ENCODE measurements at regions not wholly inside any gene's neighbourhood (a gene's known extent, or its start where the extent isn't known, plus 50 kb on each side); places are given as distances from the start of the nearest gene placed in this dataset.
"Not testable (repeated sequence)": the region's sequence is repeated elsewhere in the genome, so short reads cannot be mapped to it uniquely, and the experiment has no call there.

DNA sequence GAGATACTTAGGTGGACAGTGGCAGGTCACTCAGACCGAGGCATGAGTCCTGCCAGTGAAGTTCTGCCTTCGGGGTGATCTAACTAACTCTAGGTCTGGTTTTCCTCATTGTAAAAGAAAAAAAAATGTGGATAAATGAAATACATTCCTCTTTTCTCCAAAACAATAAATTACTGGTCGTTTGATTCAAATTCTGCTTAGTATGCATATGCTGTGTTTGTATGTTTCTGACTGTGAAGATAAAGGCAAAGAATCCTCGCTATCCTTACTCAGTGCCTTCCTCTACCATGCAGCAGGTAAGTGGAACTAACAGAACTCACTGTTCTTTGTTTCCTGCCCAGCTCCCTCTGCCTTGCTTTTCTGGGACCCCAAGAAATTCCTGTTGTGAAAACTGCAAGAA, 330.1 kb downstream of the SUCLG1 start:
- DNase-seq: no peak

DNA sequence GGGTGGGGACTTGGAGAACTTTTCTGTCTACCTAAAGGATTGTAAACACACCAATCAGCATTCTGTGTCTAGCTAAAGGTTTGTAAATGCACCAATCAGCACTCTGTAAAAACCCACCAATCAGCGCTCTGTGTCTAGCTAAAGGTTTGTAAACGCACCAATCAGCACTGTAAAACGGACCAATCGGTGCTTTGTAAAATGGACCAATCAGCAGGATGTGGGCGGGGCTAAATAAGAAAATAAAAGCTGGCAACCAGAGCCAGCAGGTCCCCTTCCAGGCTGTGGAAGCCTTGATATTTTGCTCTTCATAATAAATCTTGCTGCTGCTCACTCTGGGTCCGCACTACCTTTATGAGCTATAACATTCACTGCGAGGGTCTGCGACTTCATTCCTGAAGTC, 331.3 kb downstream of the SUCLG1 start:
- DNase-seq: not testable (repeated sequence)

- DNase-seq: no peak
Observed at GRCh38 chr2:84126530-84126929, 332.6 kb downstream of the SUCLG1 start.

- DNase-seq: no peak
Observed at GRCh38 chr2:84126084-84126483, 333.0 kb downstream of the SUCLG1 start.

DNA sequence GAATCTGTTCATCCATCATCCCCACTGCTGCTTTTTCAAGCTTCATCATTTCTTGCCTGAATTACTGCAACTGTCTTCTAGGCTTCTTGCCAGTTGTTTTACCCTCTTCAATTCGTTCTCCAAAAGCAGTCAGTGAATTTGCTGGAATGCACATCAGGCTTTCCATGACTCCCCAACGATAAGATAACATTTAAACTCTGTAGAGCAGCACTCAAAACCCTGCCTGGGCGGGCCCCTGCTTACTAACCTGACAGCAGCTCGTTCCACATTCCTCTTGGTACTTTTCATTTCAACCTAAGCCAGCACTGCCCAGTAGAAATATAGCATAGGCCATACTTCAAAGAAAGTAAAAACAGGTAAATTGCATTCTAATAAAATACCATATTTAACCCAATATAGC, 342.9 kb downstream of the SUCLG1 start:
- no peak for DNase-seq

DNA sequence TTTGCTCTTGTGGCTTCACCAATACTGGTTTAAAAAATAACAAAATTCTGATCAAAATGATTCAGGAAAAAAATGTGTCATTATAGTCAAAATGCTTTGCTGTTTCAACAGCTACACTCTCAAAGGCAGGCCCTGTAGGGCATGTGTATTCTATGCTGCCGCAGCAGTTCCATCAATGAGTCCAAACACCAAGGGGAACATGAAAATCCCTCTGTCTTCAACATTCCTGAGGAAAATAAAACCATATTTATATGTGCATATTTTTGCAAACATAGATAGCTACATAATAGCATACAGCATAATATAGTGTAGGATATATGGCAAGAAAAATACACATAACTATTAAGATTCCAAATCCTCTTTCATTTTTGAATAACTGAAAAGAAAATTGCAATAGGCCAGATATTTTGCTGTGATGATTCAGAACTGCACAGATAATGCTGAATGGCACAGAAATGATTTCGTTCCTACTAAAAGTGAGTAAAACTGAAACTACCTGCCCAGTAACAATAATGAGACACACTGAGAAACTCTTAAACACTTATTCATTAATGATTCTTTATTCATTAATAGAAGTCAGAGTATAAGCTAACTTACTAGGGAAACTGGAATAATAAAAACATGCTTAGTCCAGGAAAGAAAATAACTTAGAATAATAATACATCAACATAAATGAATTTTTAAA, 343.8 kb downstream of the SUCLG1 start:
- no peak for DNase-seq

DNA sequence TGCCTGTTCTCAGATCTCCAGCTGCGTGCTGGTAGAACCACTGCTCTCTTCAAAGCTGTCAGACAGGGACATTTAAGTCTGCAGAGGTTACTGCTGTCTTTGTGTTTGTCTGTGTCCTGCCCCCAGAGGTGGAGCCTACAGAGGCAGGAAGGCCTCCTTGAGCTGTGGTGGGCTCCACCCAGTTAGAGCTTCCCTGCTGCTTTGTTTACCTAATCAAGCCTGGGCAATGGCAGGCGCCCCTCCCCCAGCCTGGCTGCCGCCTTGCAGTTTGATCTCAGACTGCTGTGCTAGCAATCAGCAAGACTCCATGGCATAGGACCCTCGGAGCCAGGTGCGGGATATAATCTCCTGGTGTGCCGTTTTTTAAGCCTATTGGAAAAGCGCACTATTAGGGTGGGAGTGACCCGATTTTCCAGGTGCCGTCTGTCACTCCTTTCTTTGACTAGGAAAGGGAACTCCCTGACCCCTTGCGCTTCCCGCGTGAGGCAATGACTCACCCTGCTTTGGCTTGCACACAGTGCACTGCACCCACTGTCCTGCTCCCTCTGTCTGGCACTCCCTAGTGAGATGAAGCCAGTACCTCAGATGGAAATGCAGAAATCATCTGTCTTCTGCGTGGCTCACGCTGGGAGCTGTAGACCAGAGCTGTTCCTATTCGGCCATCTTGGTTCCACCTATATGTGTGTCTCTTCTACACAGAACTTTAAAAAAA, 355.1 kb downstream of the SUCLG1 start:
- not testable (repeated sequence) for DNase-seq

- peak; percentile 31 for DNase-seq
Observed at GRCh38 chr2:84102274-84102673, 356.8 kb downstream of the SUCLG1 start.

GRCh38 chr2:84088656-84089055, 370.4 kb downstream of the SUCLG1 start:
- no peak for DNase-seq

GRCh38 chr2:84085562-84085961, 373.5 kb downstream of the SUCLG1 start:
- DNase-seq: no peak

- DNase-seq: no peak
Observed at GRCh38 chr2:84084856-84085255, 374.2 kb downstream of the SUCLG1 start.

- DNase-seq: no peak
Observed at GRCh38 chr2:84083984-84084383, 375.1 kb downstream of the SUCLG1 start.

DNA sequence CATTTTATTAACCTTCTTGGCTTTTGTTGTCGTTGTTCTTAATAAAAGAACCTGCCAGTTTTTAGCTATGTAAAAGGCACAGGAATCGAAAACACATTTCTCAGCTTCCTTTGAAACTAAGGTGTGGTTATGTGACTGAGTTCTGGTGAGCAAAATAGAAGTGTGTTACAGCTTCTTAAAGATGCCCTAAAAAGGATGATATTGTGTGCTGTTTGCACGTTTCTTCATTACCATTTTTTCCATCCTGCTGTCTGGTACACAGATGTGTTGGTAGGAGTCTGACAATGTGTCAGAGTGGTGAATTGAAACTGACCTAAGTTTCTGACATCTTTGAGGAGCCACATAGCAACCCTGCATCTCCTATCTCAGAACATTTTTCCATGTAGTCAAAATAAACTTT, 380.6 kb downstream of the SUCLG1 start:
- no peak for DNase-seq

DNA sequence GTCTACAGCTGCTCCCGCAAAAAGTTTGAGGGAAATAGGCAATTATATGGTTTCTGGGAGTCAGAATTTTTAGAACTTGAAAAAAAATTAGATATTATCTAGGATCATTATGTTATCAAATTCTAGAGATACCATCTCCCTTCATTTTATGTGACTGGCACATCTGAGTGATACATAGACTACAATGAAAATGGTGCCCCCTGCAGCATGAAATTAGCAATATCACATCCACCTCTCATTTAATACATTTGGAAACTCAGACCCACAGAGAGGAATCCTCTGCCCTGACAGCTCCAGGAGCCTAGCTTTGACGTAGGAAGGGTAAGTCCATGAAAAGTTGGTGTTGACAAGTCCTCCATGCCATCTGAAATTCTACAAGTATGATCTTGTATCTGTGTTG, 381.6 kb downstream of the SUCLG1 start:
- DNase-seq: no peak

DNA sequence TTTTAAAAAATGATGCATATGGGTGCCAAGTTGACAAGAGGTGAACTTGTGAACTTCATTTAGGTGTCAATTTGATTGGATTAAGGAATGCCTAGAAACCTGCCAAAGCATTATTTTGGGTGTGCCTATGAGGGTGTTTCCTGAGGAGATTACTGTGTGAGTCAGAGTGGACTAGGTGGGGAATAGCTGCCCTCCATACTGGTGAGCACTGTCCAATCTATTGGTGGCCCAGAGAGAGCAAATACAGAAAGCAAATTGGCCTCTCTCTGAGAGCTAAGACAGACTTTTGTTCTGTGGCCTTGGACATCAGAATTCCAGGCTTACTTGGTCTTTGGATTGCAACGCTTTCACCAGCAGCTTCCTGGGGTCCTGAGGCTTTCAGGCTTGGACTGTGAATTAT, 388.0 kb downstream of the SUCLG1 start:
- no peak for DNase-seq

DNA sequence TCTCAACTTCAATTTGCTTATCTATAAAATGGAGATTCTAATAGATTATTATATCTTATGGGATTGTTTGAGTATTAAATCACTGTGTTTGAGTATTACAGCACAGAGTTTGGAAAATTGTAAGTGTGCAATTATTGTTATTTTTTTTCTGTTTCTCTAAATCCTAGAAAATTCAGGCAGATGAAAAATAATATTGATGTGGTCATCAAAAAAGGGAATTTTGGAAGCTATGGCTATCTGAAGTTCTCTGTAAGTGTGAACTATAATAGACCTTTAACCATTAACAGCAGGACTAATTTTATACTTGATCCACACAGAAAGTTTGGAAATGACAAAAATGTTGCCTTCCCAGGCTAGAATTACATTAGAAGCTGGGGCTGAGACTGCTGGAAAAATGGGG, 393.2 kb downstream of the SUCLG1 start:
- DNase-seq: no peak

DNA sequence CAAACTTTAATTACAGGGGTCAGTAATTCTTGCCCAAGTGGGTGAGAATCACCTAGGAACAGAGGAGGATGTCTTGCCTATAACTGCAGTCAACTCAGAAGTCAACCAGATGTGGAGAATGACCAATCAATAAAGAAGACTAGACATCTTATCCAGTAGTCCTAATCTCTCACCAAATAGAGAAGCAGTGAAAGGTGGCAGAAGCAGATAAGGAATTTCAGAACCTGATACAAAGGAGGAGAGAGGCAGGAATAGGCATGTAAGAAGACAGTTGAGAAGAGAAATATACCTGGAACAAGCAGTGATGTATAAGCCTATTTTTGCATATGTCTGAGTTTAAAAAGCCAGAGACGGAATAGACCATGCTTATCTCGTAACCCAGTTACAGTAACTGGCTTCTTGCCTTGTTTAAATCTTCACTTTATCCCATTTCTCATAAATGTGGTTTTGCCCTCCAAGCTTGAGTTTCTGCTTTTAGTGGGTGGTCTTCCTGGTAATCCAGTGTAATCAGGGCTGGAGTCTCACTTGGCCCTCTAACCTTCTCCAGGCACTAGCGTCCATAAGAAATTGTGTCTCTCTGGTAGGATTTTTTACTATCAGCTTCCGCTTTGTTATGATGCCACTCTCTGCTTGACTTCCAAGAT, 401.0 kb downstream of the SUCLG1 start:
- no peak for DNase-seq

- no peak for DNase-seq
Observed at GRCh38 chr2:84055816-84056215, 403.3 kb downstream of the SUCLG1 start.

GRCh38 chr2:84054577-84054976, 404.5 kb downstream of the SUCLG1 start:
- DNase-seq: not testable (repeated sequence)

DNA sequence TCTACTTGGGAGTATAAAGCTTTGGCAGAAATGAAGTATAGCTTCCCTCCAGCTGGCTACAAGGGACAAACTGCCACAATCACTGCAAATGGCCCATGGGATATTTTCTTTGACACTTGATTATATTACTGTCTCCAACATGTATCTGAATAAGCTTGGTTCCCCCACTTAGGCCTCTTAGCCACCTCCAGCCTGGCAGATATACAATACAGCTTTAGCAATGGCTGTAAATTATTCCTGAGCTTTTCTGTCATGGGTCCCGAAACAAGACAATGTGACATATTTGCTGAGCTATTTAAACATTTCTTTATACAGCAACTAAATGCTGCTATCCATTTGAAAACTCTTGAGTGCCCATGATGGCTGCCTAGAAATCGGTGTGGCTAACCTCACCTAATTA, 406.2 kb downstream of the SUCLG1 start:
- no peak for DNase-seq

DNA sequence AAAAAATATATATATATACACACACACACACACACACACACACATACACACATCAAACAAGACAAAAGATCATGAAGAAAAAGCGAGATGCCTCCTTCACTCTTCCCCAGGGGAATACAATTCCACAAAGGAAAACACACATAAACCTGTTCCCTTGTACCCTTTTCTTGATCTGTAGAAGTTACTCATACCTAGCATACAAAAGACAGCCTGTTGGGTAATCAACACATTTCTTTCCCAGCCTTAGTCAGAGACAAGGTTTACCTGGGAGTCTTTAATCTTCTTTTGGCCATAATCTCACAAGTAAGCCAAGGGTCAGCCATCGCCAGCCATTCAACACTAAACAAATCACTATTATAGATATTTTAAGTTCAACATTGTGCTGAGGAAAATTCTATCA, 407.0 kb downstream of the SUCLG1 start:
- no peak for DNase-seq

DNA sequence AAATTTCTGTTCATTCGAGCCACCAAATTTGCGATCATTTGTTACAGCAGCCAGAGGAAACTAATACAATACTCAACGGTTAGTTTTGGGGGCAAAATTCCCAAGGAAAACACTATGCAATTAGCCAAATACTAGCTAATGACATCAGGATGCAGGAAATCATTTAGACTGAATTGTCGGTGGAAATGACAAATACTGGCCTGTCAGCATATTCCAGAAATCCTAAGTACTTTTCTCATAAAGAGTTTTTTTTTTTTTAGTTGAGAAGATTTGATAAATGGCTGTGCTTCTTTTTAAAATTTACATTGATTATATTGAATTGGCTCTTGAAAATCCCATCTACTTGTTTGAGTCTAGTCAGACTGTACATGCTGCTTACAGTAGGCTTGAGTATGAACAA, 410.1 kb downstream of the SUCLG1 start:
- no peak for DNase-seq

GRCh38 chr2:84041506-84041905, 417.6 kb downstream of the SUCLG1 start:
- DNase-seq: no peak

DNA sequence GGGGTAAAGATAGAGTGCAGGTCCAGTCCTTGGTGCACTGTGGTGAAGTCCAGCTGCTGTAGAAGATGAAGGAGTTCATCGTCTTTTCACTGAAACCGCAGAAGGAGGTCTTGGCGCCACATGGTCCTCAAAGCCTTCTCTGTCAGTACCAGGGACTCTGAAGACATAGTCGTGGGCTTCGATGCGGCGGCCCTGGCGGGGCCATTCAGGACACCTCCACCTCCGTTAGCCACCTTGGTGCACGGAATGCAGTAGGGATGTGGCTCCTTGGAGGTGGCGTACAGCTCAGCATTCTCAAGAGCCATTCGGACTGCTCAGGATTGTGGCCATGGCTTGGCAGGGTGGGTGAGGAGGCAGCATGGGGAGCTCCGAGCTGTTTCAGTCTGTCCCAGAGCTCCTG, 418.8 kb downstream of the SUCLG1 start:
- DNase-seq: no peak
